Neuronal stem cell (in vitro differentiated cells): ENCODE measurements at regions not wholly inside any gene's neighbourhood (a gene's known extent, or its start where the extent isn't known, plus 50 kb on each side); places are given as distances from the start of the nearest gene placed in this dataset.

Experiments
- DNase-seq: peaks from one replicate; pipeline ENCODE4 v3.0.0-alpha.2; 2013; ENCODE audit warnings: low spot score
- H2AFZ ChIP-seq: one replicate; pipeline ENCODE4 v1.6.1; 2013; ENCODE audit warnings: mild to moderate bottlenecking, low read length, inconsistent platforms
- H2AK5ac ChIP-seq: 2 replicates; pipeline ENCODE4 v1.6.1; 2013; ENCODE audit warnings: low read depth, mild to moderate bottlenecking, inconsistent platforms, low read length, moderate library complexity, mixed read lengths
- H2BK120ac ChIP-seq: 2 replicates; pipeline ENCODE4 v1.6.1; 2013; ENCODE audit warnings: low read depth, mild to moderate bottlenecking, inconsistent platforms, low read length, moderate library complexity, mixed read lengths
- H2BK12ac ChIP-seq: one replicate; pipeline ENCODE4 v1.6.1; 2013; ENCODE audit warnings: low read length, inconsistent platforms
- H2BK15ac ChIP-seq: 2 replicates; pipeline ENCODE4 v1.6.1; 2013; ENCODE audit warnings: mild to moderate bottlenecking, low read length, inconsistent platforms, mixed read lengths
- H2BK5ac ChIP-seq: one replicate; pipeline ENCODE4 v1.6.1; 2013; ENCODE audit warnings: inconsistent platforms, mild to moderate bottlenecking, low read length, moderate library complexity
- H3K14ac ChIP-seq: one replicate; pipeline ENCODE4 v1.6.1; 2013; ENCODE audit warnings: low read length, inconsistent platforms
- H3K18ac ChIP-seq: 2 replicates; pipeline ENCODE4 v1.6.1; 2013; ENCODE audit warnings: low read length, inconsistent platforms
- H3K23ac ChIP-seq: 2 replicates; pipeline ENCODE4 v1.6.1; 2013; ENCODE audit warnings: low read depth, mild to moderate bottlenecking, mixed read lengths, low read length, inconsistent platforms; ENCODE audit not compliant: poor library complexity
- H3K27ac ChIP-seq: replicated peaks from 3 replicates; pipeline ENCODE4 v1.5.1; 2013; ENCODE audit warnings: low read length, inconsistent platforms
- H3K27me3 ChIP-seq, 3 experiments: 2 replicates each; pipeline ENCODE4 v1.6.1; 2013; ENCODE audit warnings: low read length in 3 of 3, mild to moderate bottlenecking in 2 of 3, inconsistent platforms in 1 of 3, low read depth in 1 of 3, mixed read lengths in 1 of 3, moderate library complexity in 1 of 3; ENCODE audit not compliant: control insufficient read depth in 3 of 3, insufficient read depth in 3 of 3
- H3K36me3 ChIP-seq, 2 donors: replicated peaks in 1 of 2; 2 replicates each; pipeline ENCODE4 v1.6.1; 2013; ENCODE audit warnings: low read length in 2 of 2; ENCODE audit not compliant: control insufficient read depth in 2 of 2, insufficient read depth in 2 of 2
- H3K4ac ChIP-seq: 2 replicates; pipeline ENCODE4 v1.6.1; 2013; ENCODE audit warnings: inconsistent platforms, mild to moderate bottlenecking, low read length, moderate library complexity
- H3K4me1 ChIP-seq, 2 donors: 1 replicate in 1 of 2; 2 replicates in 1 of 2; pipeline ENCODE4 v1.6.1; 2013; ENCODE audit warnings: low read length in 2 of 2, low read depth in 1 of 2; ENCODE audit not compliant: control insufficient read depth in 2 of 2, insufficient read depth in 1 of 2
- H3K4me2 ChIP-seq: one replicate; pipeline ENCODE4 v1.6.1; 2013; ENCODE audit warnings: mild to moderate bottlenecking, low read length, inconsistent platforms; ENCODE audit not compliant: insufficient read depth, poor library complexity, severe bottlenecking
- H3K4me3 ChIP-seq, 2 donors: 2 replicates each; pipeline ENCODE4 v1.5.1; 2013; ENCODE audit warnings: low read length in 2 of 2, mild to moderate bottlenecking in 2 of 2, inconsistent platforms in 1 of 2, moderate library complexity in 1 of 2
- H3K79me1 ChIP-seq: one replicate; pipeline ENCODE4 v1.6.1; 2013; ENCODE audit warnings: low read depth, mild to moderate bottlenecking, inconsistent platforms, low read length, moderate library complexity
- H3K9ac ChIP-seq: one replicate; pipeline ENCODE4 v1.6.1; 2013; ENCODE audit warnings: mild to moderate bottlenecking, low read depth, low read length, inconsistent platforms; ENCODE audit not compliant: poor library complexity
- H3K9me3 ChIP-seq, 2 donors: replicated peaks in 1 of 2; 2 replicates each; pipeline versions ENCODE3 to v1.6.1; 2013; ENCODE audit warnings: low read length in 2 of 2, mild to moderate bottlenecking in 2 of 2, inconsistent platforms in 1 of 2, low read depth in 1 of 2, mixed read lengths in 1 of 2, moderate library complexity in 1 of 2; ENCODE audit not compliant: control insufficient read depth in 2 of 2, insufficient read depth in 1 of 2
- H4K8ac ChIP-seq: one replicate; pipeline ENCODE4 v1.6.1; 2013; ENCODE audit warnings: low read depth, mild to moderate bottlenecking, inconsistent platforms, low read length, moderate library complexity
- H4K91ac ChIP-seq: one replicate; pipeline ENCODE4 v1.6.1; 2013; ENCODE audit warnings: low read length, low read depth, mild to moderate bottlenecking, inconsistent platforms; ENCODE audit not compliant: poor library complexity
- WGBS, 2 donors: extraction: QIAGEN DNeasy Blood & Tissue Kit; methylation state at CpG; one replicate each; pipeline ENCODE4 v1.1.7; 2013; ENCODE audit warnings: missing lambda C conversion rate in 2 of 2, mixed read lengths in 1 of 2; ENCODE audit not compliant: insufficient read length in 2 of 2, insufficient replicate concordance in 1 of 2; ENCODE audit errors: extremely low coverage in 2 of 2; 5-methylcytosine and 5-hydroxymethylcytosine counted together

GRCh38 chr5:68384936-68385594 is 169.5 kb downstream of the PIK3R1 start:
- Histone ChIP-seq H3K18ac (no peak overlapping the region), H3K27me3 (no peaks in the 10 kb centered on the region), H3K9me3 (no peaks in the 10 kb centered on the region), H2BK15ac (no peak overlapping the region), H3K9ac (no peak overlapping the region), H3K4me3 (no peak overlapping the region), H3K36me3 (no peaks in the 10 kb centered on the region), H2BK120ac (no peak overlapping the region), H3K14ac (no peak overlapping the region), H3K23ac (no peak overlapping the region), H2BK5ac (no peak overlapping the region), H2BK12ac (no peak overlapping the region), H3K79me1 (no peaks in the 10 kb centered on the region), H2AFZ (no peak overlapping the region), H4K8ac (no peak overlapping the region), H3K27ac (no peak overlapping the region), H3K4me2 (no peak overlapping the region), H3K4me1 (peaks cover 0 to 3% of the 10 kb centered on the region in 2 donors), H4K91ac (no peak overlapping the region), H3K4ac (no peak overlapping the region), H2AK5ac (no peak overlapping the region)
- whole genome bisulfite sequencing, 2 donors, result no CpG with 5 or more reads among the region's 2 CpGs
- DNase-seq, result no peak

DNA sequence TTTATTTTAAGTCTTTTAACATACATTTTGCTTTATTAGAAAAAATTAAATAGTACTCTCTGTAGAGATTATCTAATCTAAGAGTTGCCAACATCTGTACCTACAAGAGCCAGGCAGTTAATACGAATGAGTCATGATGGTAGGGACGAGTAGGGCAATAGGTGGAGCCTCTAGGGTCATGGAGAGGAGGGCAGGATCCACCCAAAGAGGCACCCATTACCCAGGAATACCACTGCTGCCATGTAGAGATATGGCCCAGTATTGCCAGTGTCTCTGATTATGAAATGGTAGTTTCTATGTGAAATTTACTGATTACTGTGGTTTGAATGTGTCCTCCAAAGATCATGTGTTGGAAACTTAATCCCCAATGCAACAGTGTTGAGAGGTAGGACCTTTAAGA is 170.4 kb downstream of the PIK3R1 start:
- no peak for DNase-seq

DNA sequence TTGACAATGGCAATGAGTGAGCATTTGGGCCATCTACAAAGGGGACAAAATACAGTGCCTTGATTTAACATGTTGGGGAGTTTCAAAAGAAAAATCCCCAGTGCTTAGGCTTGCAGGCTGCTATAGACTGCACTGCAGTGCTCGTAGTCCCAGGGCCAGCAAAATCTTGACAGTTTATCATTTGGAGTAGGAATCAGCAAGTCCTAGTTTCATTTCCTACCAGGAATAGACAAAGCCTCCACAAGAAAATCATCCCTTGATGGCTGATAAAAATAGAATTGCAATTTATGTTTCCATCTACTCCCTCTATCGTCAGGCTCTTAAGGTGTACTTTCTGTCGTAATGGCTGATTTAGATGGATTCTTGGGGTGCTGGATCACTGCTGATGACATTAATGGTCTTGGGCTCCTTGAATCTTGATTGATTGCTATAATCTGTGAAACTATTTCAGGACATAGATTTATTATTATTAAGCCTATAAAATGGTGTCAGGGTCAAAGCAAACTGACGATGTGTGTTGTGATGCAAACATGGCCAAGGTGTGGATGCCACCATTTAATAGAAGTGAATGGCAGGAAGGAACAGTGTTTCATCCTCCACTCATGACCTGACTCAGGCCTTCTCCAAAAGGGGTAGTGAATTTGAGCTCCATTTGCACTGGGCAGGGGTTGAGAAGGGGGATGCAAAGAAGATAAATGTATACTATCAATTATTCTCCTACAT is 171.7 kb downstream of the PIK3R1 start:
- Histone ChIP-seq H2AK5ac (no peak overlapping the region), H3K4me2 (no peak overlapping the region), H2BK15ac (no peak overlapping the region), H3K36me3 (no peaks in the 10 kb centered on the region), H3K27me3 (no peaks in the 10 kb centered on the region), H3K9me3 (no peaks in the 10 kb centered on the region), H3K9ac (no peak overlapping the region), H4K8ac (no peak overlapping the region), H3K18ac (no peak overlapping the region), H4K91ac (no peak overlapping the region), H2AFZ (no peak overlapping the region), H2BK120ac (no peak overlapping the region), H3K27ac (no peak overlapping the region), H2BK12ac (no peak overlapping the region), H3K4ac (no peak overlapping the region), H3K79me1 (no peaks in the 10 kb centered on the region), H3K14ac (no peak overlapping the region), H3K23ac (no peak overlapping the region), H3K4me3 (no peak overlapping the region), H3K4me1 (peaks cover 0 to 3% of the 10 kb centered on the region in 2 donors), H2BK5ac (no peak overlapping the region)
- no peak for DNase-seq
- no CpG with 5 or more reads among the region's 4 CpGs for WGBS, 2 donors

More for the DNA sequence above, 170.4 kb downstream of the PIK3R1 start:
- Histone ChIP-seq H2BK12ac (no peak overlapping the region), H3K23ac (no peak overlapping the region), H4K8ac (no peak overlapping the region), H3K9me3 (no peaks in the 10 kb centered on the region), H3K4ac (no peak overlapping the region), H2BK5ac (no peak overlapping the region), H3K79me1 (no peaks in the 10 kb centered on the region), H2BK15ac (no peak overlapping the region), H3K4me3 (no peak overlapping the region), H3K14ac (no peak overlapping the region), H3K36me3 (no peaks in the 10 kb centered on the region), H4K91ac (no peak overlapping the region), H3K4me2 (no peak overlapping the region), H2AFZ (no peak overlapping the region), H3K18ac (no peak overlapping the region), H3K9ac (no peak overlapping the region), H2BK120ac (no peak overlapping the region), H2AK5ac (no peak overlapping the region), H3K27ac (no peak overlapping the region), H3K27me3 (no peaks in the 10 kb centered on the region), H3K4me1 (peaks cover 0 to 3% of the 10 kb centered on the region in 2 donors)
- no CpG with 5 or more reads among the region's 2 CpGs for WGBS, 2 donors

- H3K4me2 ChIP-seq, result no peak overlapping the region
- H4K91ac ChIP-seq, result no peak overlapping the region
- H2BK12ac ChIP-seq, result no peak overlapping the region
- H4K8ac ChIP-seq, result no peak overlapping the region
- no peaks in the 10 kb centered on the region for H3K27me3 ChIP-seq
- no peak overlapping the region for H3K18ac ChIP-seq
- no peak overlapping the region for H3K9ac ChIP-seq
- DNase-seq, result no peak
- no peak overlapping the region for H3K4ac ChIP-seq
- no peak overlapping the region for H2BK15ac ChIP-seq
- H3K23ac ChIP-seq, result no peak overlapping the region
- no peak overlapping the region for H3K14ac ChIP-seq
- no peaks in the 10 kb centered on the region for H3K36me3 ChIP-seq
- no peak overlapping the region for H2BK5ac ChIP-seq
- H2AK5ac ChIP-seq, result no peak overlapping the region
- no peak overlapping the region for H3K27ac ChIP-seq
- H3K4me1 ChIP-seq, result peaks cover 0 to 5% of the 10 kb centered on the region in 2 donors
- no CpG with 5 or more reads among the region's 3 CpGs for WGBS, 2 donors
- no peak overlapping the region for H2AFZ ChIP-seq
- H3K4me3 ChIP-seq, result no peak overlapping the region
- no peak overlapping the region for H2BK120ac ChIP-seq
- no peaks in the 10 kb centered on the region for H3K79me1 ChIP-seq
- no peaks in the 10 kb centered on the region for H3K9me3 ChIP-seq
Measured at GRCh38 chr5:68389618-68390017, 174.1 kb downstream of the PIK3R1 start.
